IPS DF 19.7 (cell line): ENCODE measurements at regions not wholly inside any gene's neighbourhood (a gene's known extent, or its start where the extent isn't known, plus 50 kb on each side); places are given as distances from the start of the nearest gene placed in this dataset.
A peak's percentile ranks its signal among the peaks of the same experiment; 100 is the strongest.

ENCODE experiments used
- DNase-seq: peaks from one replicate; pipeline ENCODE4 v3.0.0-alpha.2; 2013; ENCODE audit warnings: low read depth, low spot score

GRCh38 chr17:73806768-73807167 lies 162.5 kb upstream of the SDK2 start:
- DNase-seq = no peak

- no peak for DNase-seq
These were observed 169.0 kb upstream of the SDK2 start for GRCh38 chr17:73813201-73813600.

- DNase-seq = no peak
These were observed 169.8 kb upstream of the SDK2 start for GRCh38 chr17:73814075-73814474.

GRCh38 chr17:73815474-73815873 lies 171.2 kb upstream of the SDK2 start:
- peak; percentile 38 for DNase-seq

GRCh38 chr17:73819440-73820395 lies 175.5 kb upstream of the SDK2 start:
- DNase-seq = no peak

- DNase-seq = peak; percentile 87
These were observed 176.6 kb upstream of the SDK2 start for GRCh38 chr17:73820686-73821448.

GRCh38 chr17:73821665-73822064 lies 177.4 kb upstream of the SDK2 start:
- DNase-seq = no peak

GRCh38 chr17:73822371-73822770 lies 178.1 kb upstream of the SDK2 start:
- no peak for DNase-seq

GRCh38 chr17:73823684-73824083 lies 179.4 kb upstream of the SDK2 start:
- no peak for DNase-seq

GRCh38 chr17:73824321-73824720 lies 180.1 kb upstream of the SDK2 start:
- no peak for DNase-seq

- DNase-seq = no peak
These were observed 182.1 kb upstream of the SDK2 start for GRCh38 chr17:73826181-73826871.

GRCh38 chr17:73826872-73827228 lies 182.6 kb upstream of the SDK2 start:
- no peak for DNase-seq

- peak; percentile 57 for DNase-seq
These were observed 183.5 kb upstream of the SDK2 start for GRCh38 chr17:73827627-73828291.

GRCh38 chr17:73829676-73830280 lies 185.5 kb upstream of the SDK2 start:
- DNase-seq = no peak

GRCh38 chr17:73831699-73832098 lies 187.5 kb upstream of the SDK2 start:
- DNase-seq = no peak

- DNase-seq = no peak
These were observed 189.7 kb upstream of the SDK2 start for GRCh38 chr17:73833775-73834488.

- DNase-seq = no peak
These were observed 190.6 kb upstream of the SDK2 start for GRCh38 chr17:73834684-73835343.

- DNase-seq = no peak
These were observed 191.4 kb upstream of the SDK2 start for GRCh38 chr17:73835605-73836004.

- DNase-seq = no peak
These were observed 194.6 kb upstream of the SDK2 start for GRCh38 chr17:73838815-73839214.

- no peak for DNase-seq
These were observed 196.6 kb upstream of the SDK2 start for GRCh38 chr17:73840829-73841228.
